IPS-20b (cell line): ENCODE measurements at regions not wholly inside any gene's neighbourhood (a gene's known extent, or its start where the extent isn't known, plus 50 kb on each side); places are given as distances from the start of the nearest gene placed in this dataset.
"Not testable (repeated sequence)": the region's sequence is repeated elsewhere in the genome, so short reads cannot be mapped to it uniquely, and the experiment has no call there.

Experiments
- H3K27ac ChIP-seq: one replicate; pipeline ENCODE4 v1.5.1; 2013; ENCODE audit warnings: low read length
- H3K27me3 ChIP-seq: 2 replicates; pipeline ENCODE4 v1.6.1; 2013; ENCODE audit warnings: mild to moderate bottlenecking, low read length, inconsistent platforms; ENCODE audit not compliant: insufficient read depth
- H3K36me3 ChIP-seq: 2 replicates; pipeline ENCODE4 v1.6.1; 2013; ENCODE audit warnings: low read depth, mild to moderate bottlenecking, inconsistent platforms, low read length, moderate library complexity; ENCODE audit not compliant: insufficient read depth
- H3K4me1 ChIP-seq: 2 replicates; pipeline ENCODE4 v1.6.1; 2013; ENCODE audit warnings: mild to moderate bottlenecking, control low read depth, inconsistent platforms, low read length, moderate library complexity; ENCODE audit not compliant: insufficient read depth
- H3K4me3 ChIP-seq: 2 replicates; pipeline ENCODE4 v1.5.1; 2013; ENCODE audit warnings: mild to moderate bottlenecking, low read length, inconsistent platforms
- H3K9ac ChIP-seq: 2 replicates; pipeline ENCODE4 v1.6.1; 2013; ENCODE audit warnings: low read depth, mild to moderate bottlenecking, inconsistent platforms, low read length, moderate library complexity
- H3K9me3 ChIP-seq: 2 replicates; pipeline ENCODE4 v1.6.1; 2013; ENCODE audit warnings: mild to moderate bottlenecking, low read depth, low read length, inconsistent platforms; ENCODE audit not compliant: insufficient read depth

GRCh38 chr13:54091884-54092283 lies 1063.3 kb downstream of the OLFM4 start:
- Histone ChIP-seq H3K9ac (no peak overlapping the region), H3K4me3 (no peak overlapping the region), H3K9me3 (no peaks in the 10 kb centered on the region; the same call in 1 of the 2 replicates), H3K27me3 (no peaks in the 10 kb centered on the region), H3K27ac (no peak overlapping the region), H3K4me1 (no peaks in the 10 kb centered on the region), H3K36me3 (no peaks in the 10 kb centered on the region)

- Histone ChIP-seq H3K27ac (no peak overlapping the region), H3K4me3 (no peak overlapping the region), H3K9ac (no peak overlapping the region), H3K4me1 (no peaks in the 10 kb centered on the region), H3K36me3 (no peaks in the 10 kb centered on the region), H3K27me3 (no peaks in the 10 kb centered on the region), H3K9me3 (no peaks in the 10 kb centered on the region; the same call in 1 of the 2 replicates)
Observed at GRCh38 chr13:54092686-54093085, 1064.1 kb downstream of the OLFM4 start.

DNA sequence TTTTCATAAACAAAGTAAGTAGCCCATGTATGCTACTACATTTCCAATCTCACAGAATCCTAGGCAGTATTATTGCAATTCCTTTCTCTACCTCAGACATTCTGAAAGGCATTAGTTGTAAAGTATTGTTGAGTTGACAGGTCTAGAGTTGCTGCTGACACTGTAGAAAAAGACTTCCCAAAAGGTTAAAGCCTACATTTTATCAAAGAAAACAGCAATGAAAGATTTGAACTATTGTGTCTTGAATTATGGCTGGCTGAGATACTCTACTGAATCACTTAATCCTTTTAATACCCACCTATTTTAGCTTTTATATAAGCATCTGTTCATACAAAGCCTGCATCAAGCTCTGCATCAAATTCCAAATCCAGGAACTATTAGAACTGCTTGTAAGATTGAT lies 1082.0 kb downstream of the OLFM4 start:
- Histone ChIP-seq H3K4me1 (no peaks in the 10 kb centered on the region), H3K27ac (no peak overlapping the region)

GRCh38 chr13:54124700-54125099 lies 1096.1 kb downstream of the OLFM4 start:
- Histone ChIP-seq H3K36me3 (no peaks in the 10 kb centered on the region), H3K27me3 (no peaks in the 10 kb centered on the region), H3K9me3 (no peaks in the 10 kb centered on the region), H3K9ac (no peak overlapping the region), H3K4me1 (no peaks in the 10 kb centered on the region), H3K4me3 (no peak overlapping the region), H3K27ac (no peak overlapping the region)

More for the DNA sequence above, 1082.0 kb downstream of the OLFM4 start:
- no peak overlapping the region for H3K4me3 ChIP-seq
- H3K36me3 ChIP-seq = no peaks in the 10 kb centered on the region
- no peaks in the 10 kb centered on the region for H3K9me3 ChIP-seq
- H3K27me3 ChIP-seq = no peaks in the 10 kb centered on the region
- H3K9ac ChIP-seq = no peak overlapping the region

DNA sequence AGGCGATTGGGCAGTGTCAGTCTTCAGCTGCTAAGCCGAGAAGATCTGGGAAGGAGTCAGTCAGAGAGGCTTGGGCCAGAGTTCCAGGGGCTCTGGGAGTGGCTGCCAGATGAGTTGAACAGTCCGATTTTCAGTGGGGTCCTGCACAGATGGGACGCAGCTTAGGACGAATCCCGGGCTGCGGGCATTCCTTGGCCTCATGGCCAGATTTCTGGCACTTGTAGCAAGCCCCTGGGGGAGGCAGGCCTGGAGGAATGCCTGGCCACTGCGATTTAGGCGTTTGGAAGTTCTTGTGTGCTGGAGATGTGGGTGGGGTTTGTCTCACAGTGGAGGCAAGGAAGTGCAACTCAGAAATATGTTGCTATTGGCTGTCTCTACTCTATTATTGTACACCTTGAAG lies 1102.3 kb downstream of the OLFM4 start:
- peak overlapping the region; percentile 49; the same call in 1 of the 2 replicates for H3K4me3 ChIP-seq
- H3K9me3 ChIP-seq, H3K27me3 ChIP-seq, H3K27ac ChIP-seq, H3K4me1 ChIP-seq, H3K9ac ChIP-seq, H3K36me3 ChIP-seq: not testable (repeated sequence)

DNA sequence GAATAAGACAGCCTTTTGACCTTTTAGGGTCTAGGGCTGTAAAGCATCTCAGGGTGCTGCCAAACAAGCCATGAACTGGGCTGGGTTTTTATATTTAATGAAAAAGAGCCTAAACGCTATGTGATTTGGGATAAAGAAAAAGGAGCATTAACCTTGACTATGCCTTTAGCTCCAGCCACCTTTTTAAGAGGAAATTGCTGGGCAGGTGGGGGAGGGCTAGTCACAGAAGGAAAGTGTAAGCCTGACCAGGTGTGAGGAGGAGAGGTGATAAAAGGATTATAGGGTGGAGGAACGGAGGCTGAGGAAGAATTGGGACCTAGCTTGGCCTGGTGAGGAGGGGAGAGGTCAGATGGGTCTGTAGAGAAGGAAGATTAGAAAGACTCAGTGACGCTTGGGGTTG lies 1102.8 kb downstream of the OLFM4 start:
- not testable (repeated sequence) for H3K9me3 ChIP-seq, H3K9ac ChIP-seq, H3K36me3 ChIP-seq, H3K27me3 ChIP-seq, H3K27ac ChIP-seq, H3K4me1 ChIP-seq
- H3K4me3 ChIP-seq = peak overlapping the region; percentile 49; the same call in 1 of the 2 replicates

- H3K36me3 ChIP-seq, H3K27ac ChIP-seq, H3K9ac ChIP-seq, H3K4me1 ChIP-seq, H3K9me3 ChIP-seq, H3K27me3 ChIP-seq: not testable (repeated sequence)
- H3K4me3 ChIP-seq = peak overlapping the region; percentile 49
Observed at GRCh38 chr13:54132127-54132526, 1103.5 kb downstream of the OLFM4 start.

DNA sequence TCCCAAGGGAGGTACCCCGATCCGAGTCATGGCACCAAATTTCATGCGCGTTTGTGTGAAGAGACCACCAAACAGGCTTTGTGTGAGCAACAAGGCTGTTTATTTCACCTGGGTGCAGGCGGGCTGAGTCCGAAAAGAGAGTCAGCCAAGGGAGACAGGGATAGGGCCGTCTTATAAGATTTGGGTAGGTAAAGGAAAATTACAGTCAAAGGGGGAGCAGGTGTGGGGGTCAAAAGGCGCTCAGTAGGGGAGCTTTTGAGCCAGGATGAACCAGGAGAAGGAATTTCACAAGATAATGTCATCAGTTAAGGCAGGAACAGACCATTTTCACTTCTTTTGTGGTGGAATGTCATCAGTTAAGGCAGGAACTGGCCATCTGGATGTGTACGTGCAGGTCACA lies 1104.1 kb downstream of the OLFM4 start:
- H3K36me3 ChIP-seq, H3K27ac ChIP-seq, H3K9me3 ChIP-seq, H3K9ac ChIP-seq, H3K27me3 ChIP-seq, H3K4me1 ChIP-seq: not testable (repeated sequence)
- H3K4me3 ChIP-seq = peak overlapping the region; percentile 49

- peaks cover 9% of the 10 kb centered on the region for H3K4me1 ChIP-seq
- H3K27ac ChIP-seq = no peak overlapping the region
- H3K9ac ChIP-seq = no peak overlapping the region
- H3K36me3 ChIP-seq = no peaks in the 10 kb centered on the region
- H3K4me3 ChIP-seq = no peak overlapping the region
- no peaks in the 10 kb centered on the region for H3K9me3 ChIP-seq
- H3K27me3 ChIP-seq = no peaks in the 10 kb centered on the region
Observed at GRCh38 chr13:54133746-54134145, 1105.1 kb downstream of the OLFM4 start.

- no peaks in the 10 kb centered on the region for H3K36me3 ChIP-seq
- H3K9ac ChIP-seq = no peak overlapping the region
- H3K9me3 ChIP-seq = no peaks in the 10 kb centered on the region
- H3K4me1 ChIP-seq = peaks cover 2% of the 10 kb centered on the region; the same call in 1 of the 2 replicates
- H3K27ac ChIP-seq = no peak overlapping the region
- no peaks in the 10 kb centered on the region for H3K27me3 ChIP-seq
- H3K4me3 ChIP-seq = no peak overlapping the region
Observed at GRCh38 chr13:54144828-54145227, 1116.2 kb downstream of the OLFM4 start.

- Histone ChIP-seq H3K27ac (no peak overlapping the region), H3K4me3 (no peak overlapping the region), H3K27me3 (no peaks in the 10 kb centered on the region), H3K9me3 (no peaks in the 10 kb centered on the region), H3K36me3 (no peaks in the 10 kb centered on the region), H3K4me1 (peaks cover 2% of the 10 kb centered on the region; the same call in 1 of the 2 replicates), H3K9ac (no peak overlapping the region)
Observed at GRCh38 chr13:54150851-54151250, 1122.2 kb downstream of the OLFM4 start.

GRCh38 chr13:54162069-54162468 lies 1133.5 kb downstream of the OLFM4 start:
- Histone ChIP-seq H3K36me3 (no peaks in the 10 kb centered on the region), H3K4me1 (no peaks in the 10 kb centered on the region), H3K9ac (no peak overlapping the region), H3K27me3 (no peaks in the 10 kb centered on the region), H3K9me3 (no peaks in the 10 kb centered on the region), H3K4me3 (no peak overlapping the region), H3K27ac (no peak overlapping the region)
